K562 (cell line): ENCODE measurements at regions not wholly inside any gene's neighbourhood (a gene's known extent, or its start where the extent isn't known, plus 50 kb on each side); places are given as distances from the start of the nearest gene placed in this dataset.

Experiments
- ATAC-seq: fragments of 200-7000 bp; cut with Tn5 transposase; 3 replicates; pipeline ENCODE4 v1.9.1; 2020; ENCODE audit warnings: moderate library complexity
- BruUV-seq: library from RNA; stranded (reverse); fragments of 400-500 nt; replicated peaks from 2 replicates; lab custom pipeline; 2021; lab: Mats Ljungman, UMichigan
- CTCF ChIA-PET: fragments of 300-600 bp; formaldehyde crosslinking; extraction: SDS; loops from one replicate; lab custom pipeline; 2021; ENCODE audit warnings: low intra/inter-chr PET ratio; lab: Yijun Ruan, JAX
- POLR2A ChIA-PET: fragments of 300-600, 350-650 bp; sonication (Branson Sonifier 250); formaldehyde crosslinking; extraction: SDS; loops from one replicate; lab custom pipeline; 2021; ENCODE audit warnings: antibody characterized with exemption, inconsistent platforms; lab: Yijun Ruan, JAX
- DNase-seq, 4 experiments: peaks; one replicate each; pipeline versions ENCODE4 v3.0.0 to v3.0.0-alpha.2; 2011 to 2018; ENCODE audit warnings: low spot score in 3 of 4, mixed read lengths in 3 of 4; ENCODE audit errors: extremely low read depth in 1 of 4
- FAIRE-seq: peaks from 2 replicates; lab custom pipeline; 2011; peaks lifted over from hg19 to GRCh38; lab: Jason Lieb, UNC
- H2AFZ ChIP-seq: 2 replicates; pipeline ENCODE4 v1.6.0; 2011; ENCODE audit warnings: low read depth, low read length, control low read depth, inconsistent platforms
- H3K27ac ChIP-seq: fragments of 200-600 bp; 3 replicates; pipeline ENCODE4 v1.8.0; 2011; ENCODE audit warnings: low read depth, mild to moderate bottlenecking, control low read depth, inconsistent platforms, low read length, moderate library complexity, mixed read lengths; ENCODE audit errors: extremely low read depth
- H3K27me3 ChIP-seq, 2 experiments: fragments of 300-600 bp in 1 of 2; 2 replicates in 1 of 2; 3 replicates in 1 of 2; pipeline versions ENCODE4 v1.6.0 to v1.8.0; 2011; ENCODE audit warnings: inconsistent platforms in 2 of 2, low read length in 2 of 2, mild to moderate bottlenecking in 1 of 2, mixed read lengths in 1 of 2, moderate library complexity in 1 of 2; ENCODE audit not compliant: control insufficient read depth in 2 of 2, insufficient read depth in 2 of 2
- H3K36me3 ChIP-seq: fragments of 300-600 bp; 3 replicates; pipeline ENCODE4 v1.8.0; 2011; ENCODE audit warnings: mild to moderate bottlenecking, low read length, inconsistent platforms; ENCODE audit not compliant: control insufficient read depth, insufficient read depth
- H3K4me1 ChIP-seq, 2 experiments: fragments of 200-600 bp in 1 of 2; replicated peaks in 1 of 2; 2 replicates in 1 of 2; 3 replicates in 1 of 2; pipeline versions ENCODE4 v1.5.1 to v1.8.0; 2011; ENCODE audit warnings: inconsistent platforms in 2 of 2, low read length in 2 of 2, mild to moderate bottlenecking in 1 of 2, mixed read lengths in 1 of 2, moderate library complexity in 1 of 2; ENCODE audit not compliant: control insufficient read depth in 2 of 2, insufficient read depth in 2 of 2
- H3K4me2 ChIP-seq: 2 replicates; pipeline ENCODE4 v1.6.1; 2011; ENCODE audit warnings: low read length, control low read depth, inconsistent platforms, mixed read lengths; ENCODE audit not compliant: insufficient read depth
- H3K4me3 ChIP-seq: fragments of 200-600 bp; sonication (generic), shearing (Covaris generic); 2 replicates; pipeline ENCODE4 v1.5.1; 2016; ENCODE audit warnings: control low read depth, inconsistent platforms
- H3K79me2 ChIP-seq: fragments of 200-600 bp; 3 replicates; pipeline ENCODE4 v1.8.0; 2011; ENCODE audit warnings: low read length, inconsistent platforms; ENCODE audit not compliant: control insufficient read depth, insufficient read depth
- H3K9ac ChIP-seq, 2 experiments: 2 replicates each; pipeline versions ENCODE4 v1.6.0 to v1.6.1; 2011; ENCODE audit warnings: low read depth in 2 of 2, low read length in 2 of 2, control low read depth in 1 of 2, inconsistent platforms in 1 of 2, mild to moderate bottlenecking in 1 of 2, mixed read lengths in 1 of 2; ENCODE audit not compliant: insufficient read depth in 1 of 2
- H3K9me1 ChIP-seq: one replicate; pipeline ENCODE4 v1.6.0; 2011; ENCODE audit warnings: inconsistent platforms, mild to moderate bottlenecking, low read length, moderate library complexity; ENCODE audit not compliant: control insufficient read depth, insufficient read depth
- H3K9me3 ChIP-seq: replicated peaks from 2 replicates; pipeline ENCODE4 v1.5.1; 2011; ENCODE audit warnings: low read depth, low read length, inconsistent platforms; ENCODE audit not compliant: control insufficient read depth, insufficient read depth
- H4K20me1 ChIP-seq: replicated peaks from 2 replicates; pipeline ENCODE4 v1.6.1; 2011; ENCODE audit warnings: low read length, inconsistent platforms, mixed read lengths; ENCODE audit not compliant: control insufficient read depth, insufficient read depth
- ADNP ChIP-seq: fragments of 200-800 bp; sonication (Bioruptor generic); IDR thresholded peaks from 2 replicates; pipeline ENCODE4 v1.6.1; 2016; ENCODE audit warnings: missing genetic modification characterization, missing compliant biosample characterization
- BDP1 ChIP-seq: IDR thresholded peaks from 3 replicates; pipeline ENCODE4 v1.6.1; 2011; ENCODE audit not compliant: insufficient read length, insufficient read depth
- CHD4 ChIP-seq: fragments of 200-600 bp; sonication (generic); IDR thresholded peaks from 3 replicates; pipeline ENCODE4 v1.6.1; 2012; ENCODE audit warnings: low read depth, mild to moderate bottlenecking, mixed read lengths, low read length, inconsistent platforms; ENCODE audit not compliant: insufficient read depth, insufficient replicate concordance, poor library complexity, severe bottlenecking
- CREBBP ChIP-seq: IDR thresholded peaks from one replicate; pipeline ENCODE4 v1.6.1; 2012; ENCODE audit warnings: low read depth, mild to moderate bottlenecking, control low read depth, inconsistent platforms, low read length
- DNMT1 ChIP-seq: fragments of 450-650 bp; IDR thresholded peaks from 2 replicates; pipeline ENCODE4 v1.6.1; 2016; ENCODE audit warnings: antibody characterized with exemption, mild to moderate bottlenecking
- EWSR1 ChIP-seq: fragments of 450-650 bp; IDR thresholded peaks from 2 replicates; pipeline ENCODE4 v1.6.1; 2018; ENCODE audit warnings: borderline replicate concordance, mild to moderate bottlenecking, low read depth, moderate library complexity; ENCODE audit not compliant: partially characterized antibody
- FOXA1 ChIP-seq: fragments of 450-650 bp; IDR thresholded peaks from 2 replicates; pipeline ENCODE4 v1.6.1; 2016; ENCODE audit warnings: mild to moderate bottlenecking, borderline replicate concordance
- JUND ChIP-seq, 2 experiments: IDR thresholded peaks; 2 replicates in 1 of 2; 3 replicates in 1 of 2; pipeline ENCODE4 v1.6.1; 2011; ENCODE audit warnings: borderline replicate concordance in 2 of 2, low read depth in 2 of 2, low read length in 2 of 2, improper control_type of control experiment in 1 of 2, missing biosample characterization in 1 of 2, missing genetic modification characterization in 1 of 2, missing genetic modification reagents in 1 of 2
- L3MBTL2 ChIP-seq: fragments of 450-650 bp; IDR thresholded peaks from 2 replicates; pipeline ENCODE4 v1.6.1; 2016; ENCODE audit warnings: mild to moderate bottlenecking, moderate library complexity
- NEUROD1 ChIP-seq: fragments of 150-350 bp; IDR thresholded peaks from 2 replicates; pipeline ENCODE4 v1.6.1; 2014; ENCODE audit warnings: borderline replicate concordance, low read length, low read depth; ENCODE audit not compliant: partially characterized antibody
- SMAD3 ChIP-seq: fragments of 450-650 bp; formaldehyde crosslinking; conservative IDR thresholded peaks from 2 replicates; pipeline ENCODE4 v1.4.0; 2020; ENCODE audit warnings: mild to moderate bottlenecking
- SNRNP70 ChIP-seq: fragments of 200-400 bp; formaldehyde crosslinking; optimal IDR thresholded peaks from 2 replicates; pipeline ENCODE3; 2017; ENCODE audit warnings: low read depth, low read length
- TARDBP ChIP-seq: fragments of 450-650 bp; IDR thresholded peaks from 2 replicates; pipeline ENCODE4 v1.6.1; 2016
- TCF7 ChIP-seq: sonication (generic); IDR thresholded peaks from 2 replicates; pipeline ENCODE4 v1.6.1; 2016; ENCODE audit warnings: antibody characterized with exemption, borderline replicate concordance
- ZNF395 ChIP-seq: fragments of 200-800 bp; sonication (Bioruptor generic); IDR thresholded peaks from 2 replicates; pipeline ENCODE4 v1.6.1; 2017; ENCODE audit warnings: missing genetic modification characterization, missing compliant biosample characterization
- ZNF699 ChIP-seq: fragments of 250-450 bp; sonication (Bioruptor Pico); IDR thresholded peaks from 2 replicates; pipeline ENCODE4 v1.8.0; 2021; ENCODE audit warnings: mild to moderate bottlenecking, moderate library complexity; ENCODE audit not compliant: insufficient replicate concordance
- ZNF740 ChIP-seq, 3 experiments: fragments of 200-800 bp in 1 of 3; sonication (Bioruptor generic) in 1 of 3; sonication (generic) in 1 of 3; formaldehyde crosslinking in 1 of 3; IDR thresholded peaks; 2 replicates each; pipeline versions ENCODE4 v1.6.1 to v1.8.0; 2016 to 2022; ENCODE audit warnings: mild to moderate bottlenecking in 2 of 3, missing compliant biosample characterization in 2 of 3, missing genetic modification characterization in 2 of 3, missing genetic modification reagents in 1 of 3
- in situ Hi-C: fragments of 300-500 bp; cut with MboI; formaldehyde crosslinking; loops from 4 replicates; pipeline ENCODE4 v1.15.0; 2018; ENCODE audit warnings: inconsistent platforms, mixed read lengths
- intact Hi-C: fragments of 100-400 bp; cut with micrococcal nuclease; formaldehyde crosslinking; loops from 2 replicates; pipeline ENCODE4 v1.14.2; 2022
- TF ChIP-seq, protein P1 (sequence below): fragments of 250-450 bp; sonication (Bioruptor Pico); IDR thresholded peaks from 2 replicates; pipeline ENCODE4 v1.4.0; 2020; ENCODE audit warnings: mild to moderate bottlenecking, moderate library complexity

DNA sequence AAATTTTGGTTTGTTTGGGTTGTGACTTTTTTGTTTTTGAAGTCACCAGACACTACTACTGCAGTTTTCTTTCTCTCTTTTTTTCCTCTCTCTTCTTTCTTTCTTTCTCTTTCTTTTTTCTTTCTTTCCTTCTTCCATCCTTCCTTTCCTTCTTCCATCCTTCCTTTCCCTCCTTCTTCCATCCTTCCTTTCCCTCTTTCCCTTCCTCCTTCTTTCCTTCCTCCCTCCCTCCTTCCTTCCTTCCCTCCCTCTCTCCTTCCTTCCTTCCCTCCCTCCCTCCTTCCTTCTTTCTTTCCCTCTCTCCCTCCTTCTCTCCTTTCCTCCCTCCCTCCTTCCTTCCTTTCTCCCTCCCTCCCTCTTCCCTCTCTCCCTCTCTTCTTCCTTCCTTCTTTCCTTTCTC lies 230.3 kb upstream of the TYRP1 start:
- Histone ChIP-seq H4K20me1 (no peaks in the 10 kb centered on the region), H3K27me3 (no peaks in the 10 kb centered on the region), H3K79me2 (no peaks in the 10 kb centered on the region), H3K9ac (no peak overlapping the region), H3K27ac (no peak overlapping the region), H3K4me2 (no peak overlapping the region), H2AFZ (no peak overlapping the region), H3K4me3 (no peak overlapping the region), H3K36me3 (no peaks in the 10 kb centered on the region), H3K9me3 (no peaks in the 10 kb centered on the region), H3K9me1 (no peaks in the 10 kb centered on the region), H3K4me1 (no peaks in the 10 kb centered on the region)
- TF ChIP-seq ADNP (no peak), ZNF395 (CRISPR knock-in tag) (no peak), BDP1 (no peak), L3MBTL2 (no peak), NEUROD1 (no peak), CHD4 (no peak), DNMT1 (no peak), EWSR1 (no peak), CREBBP (no peak), ZNF740 (CRISPR knock-in tag; IDR thresholded peaks at IDR 0.05) (no peak), ZNF740 (tag; IDR thresholded peaks at IDR 0.05) (no peak), JUND (IDR thresholded peaks at IDR 0.05; ENCODE audit: borderline replicate concordance, low read depth, low read length) (no peak), JUND (tag; IDR thresholded peaks at IDR 0.05; ENCODE audit: borderline replicate concordance, low read depth, low read length) (no peak), SMAD3 (CRISPR knock-in tag) (no peak), SNRNP70 (no peak), ZNF699 (CRISPR knock-in tag) (no peak), TCF7 (no peak), FOXA1 (no peak), TARDBP (no peak)
- TF ChIP-seq, protein P1, sequence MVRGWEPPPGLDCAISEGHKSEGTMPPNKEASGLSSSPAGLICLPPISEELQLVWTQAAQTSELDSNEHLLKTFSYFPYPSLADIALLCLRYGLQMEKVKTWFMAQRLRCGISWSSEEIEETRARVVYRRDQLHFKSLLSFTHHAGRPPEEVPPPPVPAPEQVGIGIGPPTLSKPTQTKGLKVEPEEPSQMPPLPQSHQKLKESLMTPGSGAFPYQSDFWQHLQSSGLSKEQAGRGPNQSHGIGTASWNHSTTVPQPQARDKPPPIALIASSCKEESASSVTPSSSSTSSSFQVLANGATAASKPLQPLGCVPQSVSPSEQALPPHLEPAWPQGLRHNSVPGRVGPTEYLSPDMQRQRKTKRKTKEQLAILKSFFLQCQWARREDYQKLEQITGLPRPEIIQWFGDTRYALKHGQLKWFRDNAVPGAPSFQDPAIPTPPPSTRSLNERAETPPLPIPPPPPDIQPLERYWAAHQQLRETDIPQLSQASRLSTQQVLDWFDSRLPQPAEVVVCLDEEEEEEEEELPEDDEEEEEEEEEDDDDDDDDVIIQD (CRISPR knock-in tag) = no peak
- ATAC-seq = no peak
- CTCF ChIA-PET = no interaction called here
- FAIRE-seq = no peak
- in situ Hi-C loops (no loop called here), intact Hi-C loops (no loop called here)
- BruUV-seq = no TSS peak
- POLR2A ChIA-PET = no interaction called here
- no peak for DNase-seq
